ENCODE measurements at regions not wholly inside any gene's neighbourhood (a gene's known extent, or its start where the extent isn't known, plus 50 kb on each side); places are given as distances from the start of the nearest gene placed in this dataset.

DNA sequence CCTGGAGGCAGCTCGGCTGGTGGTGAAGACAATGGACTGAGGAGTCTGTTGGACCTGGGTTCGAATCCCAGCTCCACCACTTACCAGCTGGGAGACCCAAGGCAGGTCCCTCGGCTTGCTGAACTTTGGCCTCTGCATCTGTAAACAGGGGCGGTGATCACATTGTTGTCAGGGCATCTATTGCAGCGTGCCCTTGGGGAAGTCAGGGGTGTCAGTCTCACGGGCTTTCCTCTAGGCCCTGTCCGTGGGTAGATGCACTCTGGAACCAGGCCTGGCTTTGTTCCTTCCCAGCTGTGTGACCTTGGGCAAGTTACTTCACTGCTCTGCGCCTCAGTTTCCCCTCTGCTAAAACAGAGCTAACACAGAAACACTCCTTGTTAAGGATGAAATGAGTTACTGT lies 68.8 kb upstream of the SLC6A6 start:
- Histone ChIP-seq H3K27me3 (ENCODE audit: control insufficient read depth in 5 of 5, insufficient read depth in 4 of 5, low read length in 5 of 5) (peaks cover 0 to 16% (median 4%) of the 10 kb centered on the region in 5 donors), H3K27ac (ENCODE audit: low read depth, low read length) (no peak overlapping the region), H3K9ac (ENCODE audit: low read length in 5 of 5) (no peak overlapping the region), H3K9me3 (ENCODE audit: control insufficient read depth in 5 of 5, low read length in 5 of 5) (no peaks in the 10 kb centered on the region), H3K4me1 (ENCODE audit: control insufficient read depth in 5 of 5, insufficient read depth in 5 of 5, low read length in 5 of 5) (no peaks in the 10 kb centered on the region), H3K36me3 (ENCODE audit: control insufficient read depth in 5 of 5, insufficient read depth in 5 of 5, low read length in 5 of 5) (no peaks in the 10 kb centered on the region), H3K4me3 (ENCODE audit: low read depth in 1 of 5, low read length in 5 of 5) (no peak overlapping the region)

GRCh38 chr3:14334136-14334535 lies 68.3 kb upstream of the SLC6A6 start:
- Histone ChIP-seq H3K4me3 (ENCODE audit: low read depth in 1 of 5, low read length in 5 of 5) (no peak overlapping the region), H3K27me3 (ENCODE audit: control insufficient read depth in 5 of 5, insufficient read depth in 4 of 5, low read length in 5 of 5) (peaks cover 0 to 16% (median 9%) of the 10 kb centered on the region in 5 donors), H3K9me3 (ENCODE audit: control insufficient read depth in 5 of 5, low read length in 5 of 5) (no peaks in the 10 kb centered on the region), H3K4me1 (ENCODE audit: control insufficient read depth in 5 of 5, insufficient read depth in 5 of 5, low read length in 5 of 5) (no peaks in the 10 kb centered on the region), H3K27ac (ENCODE audit: low read depth, low read length) (no peak overlapping the region), H3K36me3 (ENCODE audit: control insufficient read depth in 5 of 5, insufficient read depth in 5 of 5, low read length in 5 of 5) (no peaks in the 10 kb centered on the region), H3K9ac (ENCODE audit: low read length in 5 of 5) (no peak overlapping the region)

DNA sequence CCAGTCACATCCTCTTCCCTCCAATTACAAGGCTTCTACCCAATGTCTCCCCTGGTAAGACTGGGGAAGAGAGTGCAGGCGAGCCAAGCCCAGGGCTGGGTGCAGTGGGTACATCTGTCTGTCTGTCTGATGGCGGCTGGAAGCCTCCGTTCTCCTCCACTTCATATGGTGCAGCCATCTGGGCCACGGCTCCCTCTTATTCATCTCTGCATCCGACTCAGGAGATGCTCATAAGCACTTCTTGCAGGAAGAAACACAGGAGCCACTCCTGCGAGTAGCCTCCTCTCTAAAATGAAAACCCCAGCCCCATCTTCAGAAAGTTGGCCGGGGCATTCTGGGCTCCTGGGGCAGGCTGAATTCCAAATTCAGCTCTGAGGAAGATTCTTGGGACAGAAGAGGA lies 67.5 kb upstream of the SLC6A6 start:
- H3K36me3 ChIP-seq (ENCODE audit: control insufficient read depth in 5 of 5, insufficient read depth in 5 of 5, low read length in 5 of 5), result no peaks in the 10 kb centered on the region
- no peaks in the 10 kb centered on the region for H3K4me1 ChIP-seq (ENCODE audit: control insufficient read depth in 5 of 5, insufficient read depth in 5 of 5, low read length in 5 of 5)
- H3K9me3 ChIP-seq (ENCODE audit: control insufficient read depth in 5 of 5, low read length in 5 of 5), result no peaks in the 10 kb centered on the region
- H3K4me3 ChIP-seq (ENCODE audit: low read depth in 1 of 5, low read length in 5 of 5), result no peak overlapping the region
- H3K27me3 ChIP-seq (ENCODE audit: control insufficient read depth in 5 of 5, insufficient read depth in 4 of 5, low read length in 5 of 5), result peaks cover 3 to 17% (median 9%) of the 10 kb centered on the region in 5 donors
- H3K9ac ChIP-seq (ENCODE audit: low read length in 5 of 5), result no peak overlapping the region
- no peak overlapping the region for H3K27ac ChIP-seq (ENCODE audit: low read depth, low read length)

DNA sequence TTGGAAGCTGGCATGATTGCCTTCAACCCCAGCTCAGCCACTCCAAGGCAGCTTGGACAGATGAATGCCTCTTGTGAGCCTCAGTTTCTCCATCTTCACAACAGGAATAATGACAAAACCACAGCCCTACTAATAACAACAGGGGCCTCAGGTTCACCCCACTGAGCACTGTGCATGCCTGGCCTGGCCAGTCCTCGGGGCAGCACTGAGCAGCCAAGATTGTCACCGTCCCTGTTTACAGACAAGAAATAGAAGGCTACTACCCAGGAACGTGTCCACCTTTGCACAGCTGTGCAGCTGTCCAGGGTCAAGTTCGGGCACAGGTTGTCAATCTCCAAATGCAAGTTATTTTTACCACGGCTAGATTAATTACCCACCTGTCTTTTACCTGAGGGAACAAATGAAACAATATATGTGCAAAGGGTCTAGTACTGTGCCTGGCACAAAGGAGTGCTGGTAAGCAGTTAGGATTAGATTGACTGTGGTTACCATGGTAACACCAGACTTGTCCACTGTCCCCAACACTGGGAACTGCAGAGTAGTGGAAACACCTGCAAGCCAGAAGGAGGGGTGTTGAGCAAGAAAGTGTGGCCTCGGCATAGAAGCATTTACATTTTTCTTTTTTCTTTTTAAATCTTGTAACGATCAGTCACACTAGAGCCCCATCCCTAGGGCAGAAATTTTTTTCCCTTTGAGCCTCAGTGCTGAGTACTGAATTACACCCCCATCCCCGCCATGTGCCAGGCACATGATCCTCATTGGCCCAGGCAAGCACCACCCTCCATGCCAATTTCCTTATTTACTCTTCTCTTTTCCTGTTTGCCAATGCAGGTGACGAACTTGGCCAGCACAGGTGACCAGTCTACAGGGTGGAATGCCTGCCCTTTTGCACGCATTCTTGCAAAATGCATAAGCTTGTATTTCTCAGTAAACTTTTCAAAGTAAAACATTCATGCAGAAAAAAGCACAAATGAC lies 66.3 kb upstream of the SLC6A6 start:
- H3K36me3 ChIP-seq (ENCODE audit: control insufficient read depth in 5 of 5, insufficient read depth in 5 of 5, low read length in 5 of 5), result no peaks in the 10 kb centered on the region
- peaks cover 3 to 17% (median 9%) of the 10 kb centered on the region in 5 donors for H3K27me3 ChIP-seq (ENCODE audit: control insufficient read depth in 5 of 5, insufficient read depth in 4 of 5, low read length in 5 of 5)
- H3K9ac ChIP-seq (ENCODE audit: low read length in 5 of 5), result no peak overlapping the region
- H3K9me3 ChIP-seq (ENCODE audit: control insufficient read depth in 5 of 5, low read length in 5 of 5), result no peaks in the 10 kb centered on the region
- no peak overlapping the region for H3K4me3 ChIP-seq (ENCODE audit: low read depth in 1 of 5, low read length in 5 of 5)
- peaks cover 0 to 1% (median 0%) of the 10 kb centered on the region in 5 donors for H3K4me1 ChIP-seq (ENCODE audit: control insufficient read depth in 5 of 5, insufficient read depth in 5 of 5, low read length in 5 of 5)
- H3K27ac ChIP-seq (ENCODE audit: low read depth, low read length), result no peak overlapping the region

DNA sequence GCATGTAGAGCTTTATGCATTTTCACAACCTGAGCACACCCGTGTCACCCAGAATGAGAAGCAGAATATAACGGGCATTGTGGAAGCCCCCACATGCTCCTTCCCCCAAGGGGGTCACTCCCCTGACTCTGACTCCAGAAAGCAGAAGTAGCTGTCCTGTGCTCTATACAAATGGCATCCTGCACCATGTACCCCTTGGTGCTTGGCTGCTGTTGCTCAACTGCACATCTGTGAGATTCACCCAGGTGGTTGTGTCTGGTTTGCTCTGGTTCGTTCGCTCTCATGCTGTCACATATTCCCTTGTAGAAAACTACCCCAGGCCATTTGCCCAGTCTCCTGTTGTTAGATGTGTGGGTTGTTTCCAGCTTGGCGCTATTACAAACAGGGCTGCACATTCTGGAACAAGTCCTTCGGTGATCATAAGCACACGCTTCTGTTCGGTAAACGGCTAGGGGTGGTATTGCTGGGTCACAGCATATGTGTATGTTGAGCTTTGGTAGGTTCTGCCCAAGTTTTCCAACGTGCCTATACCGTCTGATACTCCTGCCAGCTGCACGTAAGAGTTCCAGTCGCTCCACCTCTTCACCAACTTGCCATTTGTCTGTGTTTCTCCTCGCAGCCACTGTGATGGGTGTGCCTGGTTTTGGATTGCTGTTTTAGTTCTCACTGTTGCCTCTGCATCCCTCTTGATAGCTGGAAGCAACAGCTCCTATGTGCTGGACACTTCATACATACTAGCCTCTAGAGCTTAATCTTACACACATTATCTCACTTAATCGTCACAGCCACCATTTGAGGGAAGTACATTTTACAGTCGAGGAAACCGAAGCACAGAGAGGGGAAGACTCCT lies 65.4 kb upstream of the SLC6A6 start:
- peaks cover 0 to 6% (median 0%) of the 10 kb centered on the region in 5 donors for H3K4me1 ChIP-seq (ENCODE audit: control insufficient read depth in 5 of 5, insufficient read depth in 5 of 5, low read length in 5 of 5)
- peaks cover 3 to 17% (median 9%) of the 10 kb centered on the region in 5 donors for H3K27me3 ChIP-seq (ENCODE audit: control insufficient read depth in 5 of 5, insufficient read depth in 4 of 5, low read length in 5 of 5)
- no peak overlapping the region for H3K9ac ChIP-seq (ENCODE audit: low read length in 5 of 5)
- no peaks in the 10 kb centered on the region for H3K9me3 ChIP-seq (ENCODE audit: control insufficient read depth in 5 of 5, low read length in 5 of 5)
- no peaks in the 10 kb centered on the region for H3K36me3 ChIP-seq (ENCODE audit: control insufficient read depth in 5 of 5, insufficient read depth in 5 of 5, low read length in 5 of 5)
- H3K27ac ChIP-seq (ENCODE audit: low read depth, low read length), result no peak overlapping the region
- no peak overlapping the region for H3K4me3 ChIP-seq (ENCODE audit: low read depth in 1 of 5, low read length in 5 of 5)

DNA sequence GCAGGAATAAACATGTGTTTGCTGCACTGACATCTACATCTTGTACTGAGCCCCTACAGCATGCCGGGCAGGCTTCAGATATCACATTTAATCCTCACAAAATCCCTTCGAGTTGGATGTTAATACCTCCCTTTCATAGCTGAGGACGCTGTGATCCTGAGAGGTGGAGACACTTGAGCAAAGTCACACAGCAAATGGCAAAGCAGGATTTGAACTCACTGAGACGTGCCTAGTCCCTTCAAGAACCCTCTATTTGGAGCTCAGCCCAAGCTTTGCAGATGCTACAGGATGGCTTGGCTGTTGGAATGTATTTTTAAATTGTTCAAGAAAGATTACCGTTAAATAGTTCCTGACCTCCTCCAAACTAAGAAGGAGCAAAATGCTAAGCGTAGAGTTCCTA lies 64.6 kb upstream of the SLC6A6 start:
- Histone ChIP-seq H3K36me3 (ENCODE audit: control insufficient read depth in 5 of 5, insufficient read depth in 5 of 5, low read length in 5 of 5) (no peaks in the 10 kb centered on the region), H3K9ac (ENCODE audit: low read length in 5 of 5) (no peak overlapping the region), H3K27me3 (ENCODE audit: control insufficient read depth in 5 of 5, insufficient read depth in 4 of 5, low read length in 5 of 5) (peaks cover 3 to 17% (median 9%) of the 10 kb centered on the region in 5 donors), H3K9me3 (ENCODE audit: control insufficient read depth in 5 of 5, low read length in 5 of 5) (no peaks in the 10 kb centered on the region), H3K4me3 (ENCODE audit: low read depth in 1 of 5, low read length in 5 of 5) (no peak overlapping the region), H3K27ac (ENCODE audit: low read depth, low read length) (no peak overlapping the region), H3K4me1 (ENCODE audit: control insufficient read depth in 5 of 5, insufficient read depth in 5 of 5, low read length in 5 of 5) (peaks cover 0 to 6% (median 0%) of the 10 kb centered on the region in 5 donors)

DNA sequence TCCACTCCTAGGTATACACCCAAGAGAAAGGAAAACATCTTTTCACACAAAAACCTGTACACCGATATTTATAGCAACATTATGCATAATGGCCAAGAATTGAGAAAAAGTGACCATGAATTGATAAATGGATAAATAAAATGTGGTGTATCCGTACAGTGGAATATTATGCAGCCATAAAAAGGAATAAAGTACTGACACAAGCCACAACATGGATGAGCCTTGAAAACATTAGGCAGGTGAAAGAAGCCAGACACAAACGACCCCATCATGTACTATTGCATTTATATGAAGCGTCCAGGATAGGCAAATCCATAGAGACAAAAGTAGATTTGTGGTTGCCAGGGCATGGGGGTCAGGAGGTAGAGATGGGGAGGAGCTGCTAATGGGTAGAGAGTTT lies 64.2 kb upstream of the SLC6A6 start:
- Histone ChIP-seq H3K36me3 (ENCODE audit: control insufficient read depth in 5 of 5, insufficient read depth in 5 of 5, low read length in 5 of 5) (no peaks in the 10 kb centered on the region), H3K27ac (ENCODE audit: low read depth, low read length) (no peak overlapping the region), H3K4me1 (ENCODE audit: control insufficient read depth in 5 of 5, insufficient read depth in 5 of 5, low read length in 5 of 5) (peaks cover 0 to 6% (median 0%) of the 10 kb centered on the region in 5 donors), H3K4me3 (ENCODE audit: low read depth in 1 of 5, low read length in 5 of 5) (no peak overlapping the region), H3K9me3 (ENCODE audit: control insufficient read depth in 5 of 5, low read length in 5 of 5) (no peaks in the 10 kb centered on the region), H3K9ac (ENCODE audit: low read length in 5 of 5) (no peak overlapping the region), H3K27me3 (ENCODE audit: control insufficient read depth in 5 of 5, insufficient read depth in 4 of 5, low read length in 5 of 5) (peaks cover 3 to 17% (median 9%) of the 10 kb centered on the region in 5 donors)

DNA sequence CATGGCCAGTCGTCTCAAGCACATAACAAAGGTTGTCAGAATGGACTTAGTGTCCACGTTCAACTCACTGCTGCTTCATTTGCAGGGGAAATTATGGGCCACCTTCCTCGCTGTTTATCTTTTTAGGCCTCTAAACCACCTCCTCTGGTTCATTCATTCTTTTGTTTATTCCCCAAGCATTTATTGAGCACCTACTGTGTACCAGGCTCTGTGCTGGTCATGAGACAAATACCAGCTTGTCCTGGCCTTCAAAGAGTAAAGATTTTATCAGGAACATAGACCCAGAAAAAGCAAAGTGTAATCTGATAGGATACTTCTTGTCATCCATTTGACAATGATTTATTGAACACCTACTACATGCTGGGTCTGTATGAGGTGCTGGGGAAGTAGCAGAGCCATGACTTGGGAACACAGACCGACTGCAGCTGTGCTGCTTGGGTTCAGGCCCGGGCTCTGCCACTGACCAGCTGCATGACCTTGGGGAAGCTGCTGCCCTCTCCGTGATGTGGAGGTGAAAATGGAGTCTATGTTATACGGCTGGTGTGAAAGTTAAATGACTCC lies 63.4 kb upstream of the SLC6A6 start:
- no peak overlapping the region for H3K9ac ChIP-seq (ENCODE audit: low read length in 5 of 5)
- peaks cover 3 to 17% (median 9%) of the 10 kb centered on the region in 5 donors for H3K27me3 ChIP-seq (ENCODE audit: control insufficient read depth in 5 of 5, insufficient read depth in 4 of 5, low read length in 5 of 5)
- no peaks in the 10 kb centered on the region for H3K36me3 ChIP-seq (ENCODE audit: control insufficient read depth in 5 of 5, insufficient read depth in 5 of 5, low read length in 5 of 5)
- H3K27ac ChIP-seq (ENCODE audit: low read depth, low read length), result no peak overlapping the region
- no peak overlapping the region for H3K4me3 ChIP-seq (ENCODE audit: low read depth in 1 of 5, low read length in 5 of 5)
- no peaks in the 10 kb centered on the region for H3K9me3 ChIP-seq (ENCODE audit: control insufficient read depth in 5 of 5, low read length in 5 of 5)
- H3K4me1 ChIP-seq (ENCODE audit: control insufficient read depth in 5 of 5, insufficient read depth in 5 of 5, low read length in 5 of 5), result peaks cover 0 to 6% (median 0%) of the 10 kb centered on the region in 5 donors

- Histone ChIP-seq H3K4me3 (ENCODE audit: low read depth in 1 of 5, low read length in 5 of 5) (no peak overlapping the region), H3K27me3 (ENCODE audit: control insufficient read depth in 5 of 5, insufficient read depth in 4 of 5, low read length in 5 of 5) (peaks cover 3 to 16% (median 5%) of the 10 kb centered on the region in 5 donors), H3K9me3 (ENCODE audit: control insufficient read depth in 5 of 5, low read length in 5 of 5) (no peaks in the 10 kb centered on the region), H3K27ac (ENCODE audit: low read depth, low read length) (no peak overlapping the region), H3K9ac (ENCODE audit: low read length in 5 of 5) (no peak overlapping the region), H3K36me3 (ENCODE audit: control insufficient read depth in 5 of 5, insufficient read depth in 5 of 5, low read length in 5 of 5) (no peaks in the 10 kb centered on the region), H3K4me1 (ENCODE audit: control insufficient read depth in 5 of 5, insufficient read depth in 5 of 5, low read length in 5 of 5) (peaks cover 0 to 6% (median 0%) of the 10 kb centered on the region in 5 donors)
Observed at GRCh38 chr3:14340960-14341708, 61.3 kb upstream of the SLC6A6 start.
